GM13976 (cell line): ENCODE measurements at regions not wholly inside any gene's neighbourhood (a gene's known extent, or its start where the extent isn't known, plus 50 kb on each side); places are given as distances from the start of the nearest gene placed in this dataset.

Source experiments
- DNase-seq: peaks from one replicate; pipeline ENCODE4 v3.0.0; 2012; ENCODE audit warnings: low spot score
- in situ Hi-C: fragments of 300-500 bp; cut with MboI; formaldehyde crosslinking; loops from one replicate; pipeline ENCODE4 v1.12.0; 2022; ENCODE audit warnings: low sequenced_read_pairs, mixed read lengths, inconsistent platforms; ENCODE audit not compliant: unreplicated experiment
- TF ChIP-seq, protein P1 (sequence below): IDR thresholded peaks from 2 replicates; pipeline ENCODE4 v1.5.1; 2012; ENCODE audit warnings: borderline replicate concordance, mild to moderate bottlenecking; ENCODE audit not compliant: insufficient read depth; ENCODE audit errors: extremely low read depth, missing control alignments, control extremely low read depth

DNA sequence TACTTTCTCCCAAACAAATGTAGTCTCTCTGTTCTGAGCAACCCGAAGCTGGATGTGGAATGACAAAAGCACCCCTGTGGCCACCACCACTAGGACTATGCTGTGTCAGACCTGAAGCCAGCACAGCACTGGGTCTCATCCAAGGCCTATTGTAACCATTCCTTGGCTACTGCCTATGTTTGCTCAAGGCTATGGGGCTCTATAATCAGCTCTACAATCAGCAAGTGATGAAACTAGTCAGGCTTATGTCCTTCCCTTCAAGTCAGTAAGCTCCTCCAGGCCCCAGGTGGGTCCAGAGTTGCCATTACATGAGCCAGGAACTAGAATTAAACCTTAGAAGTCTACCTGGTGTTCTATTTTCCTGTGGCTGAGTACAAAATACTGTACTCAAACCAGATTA is 370.2 kb downstream of the TBX15 start:
- in situ Hi-C loops = no loop called here
- TF ChIP-seq, protein P1, sequence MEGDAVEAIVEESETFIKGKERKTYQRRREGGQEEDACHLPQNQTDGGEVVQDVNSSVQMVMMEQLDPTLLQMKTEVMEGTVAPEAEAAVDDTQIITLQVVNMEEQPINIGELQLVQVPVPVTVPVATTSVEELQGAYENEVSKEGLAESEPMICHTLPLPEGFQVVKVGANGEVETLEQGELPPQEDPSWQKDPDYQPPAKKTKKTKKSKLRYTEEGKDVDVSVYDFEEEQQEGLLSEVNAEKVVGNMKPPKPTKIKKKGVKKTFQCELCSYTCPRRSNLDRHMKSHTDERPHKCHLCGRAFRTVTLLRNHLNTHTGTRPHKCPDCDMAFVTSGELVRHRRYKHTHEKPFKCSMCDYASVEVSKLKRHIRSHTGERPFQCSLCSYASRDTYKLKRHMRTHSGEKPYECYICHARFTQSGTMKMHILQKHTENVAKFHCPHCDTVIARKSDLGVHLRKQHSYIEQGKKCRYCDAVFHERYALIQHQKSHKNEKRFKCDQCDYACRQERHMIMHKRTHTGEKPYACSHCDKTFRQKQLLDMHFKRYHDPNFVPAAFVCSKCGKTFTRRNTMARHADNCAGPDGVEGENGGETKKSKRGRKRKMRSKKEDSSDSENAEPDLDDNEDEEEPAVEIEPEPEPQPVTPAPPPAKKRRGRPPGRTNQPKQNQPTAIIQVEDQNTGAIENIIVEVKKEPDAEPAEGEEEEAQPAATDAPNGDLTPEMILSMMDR = no peak
- no peak for DNase-seq

DNA sequence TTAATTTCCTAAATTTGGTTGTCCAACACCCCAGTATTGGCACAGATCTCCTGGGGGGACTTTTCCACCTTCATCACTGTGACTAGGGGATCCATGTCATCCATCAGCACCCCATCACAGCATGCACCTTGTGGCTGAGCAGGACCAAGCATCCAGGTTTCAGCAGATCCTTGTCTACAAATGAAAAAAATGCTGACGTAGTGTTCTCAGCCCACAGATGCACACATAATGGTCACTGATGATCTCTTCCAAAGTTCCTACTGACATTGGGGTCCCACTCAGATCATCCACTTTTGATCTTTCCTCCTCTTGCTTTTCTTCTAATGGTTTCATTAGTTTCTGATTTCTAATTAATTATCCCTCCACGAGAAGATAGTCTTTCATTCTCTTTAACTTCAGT is 373.1 kb downstream of the TBX15 start:
- TF ChIP-seq, protein P1 = no peak
- no peak for DNase-seq
- in situ Hi-C loops = no loop called here

DNA sequence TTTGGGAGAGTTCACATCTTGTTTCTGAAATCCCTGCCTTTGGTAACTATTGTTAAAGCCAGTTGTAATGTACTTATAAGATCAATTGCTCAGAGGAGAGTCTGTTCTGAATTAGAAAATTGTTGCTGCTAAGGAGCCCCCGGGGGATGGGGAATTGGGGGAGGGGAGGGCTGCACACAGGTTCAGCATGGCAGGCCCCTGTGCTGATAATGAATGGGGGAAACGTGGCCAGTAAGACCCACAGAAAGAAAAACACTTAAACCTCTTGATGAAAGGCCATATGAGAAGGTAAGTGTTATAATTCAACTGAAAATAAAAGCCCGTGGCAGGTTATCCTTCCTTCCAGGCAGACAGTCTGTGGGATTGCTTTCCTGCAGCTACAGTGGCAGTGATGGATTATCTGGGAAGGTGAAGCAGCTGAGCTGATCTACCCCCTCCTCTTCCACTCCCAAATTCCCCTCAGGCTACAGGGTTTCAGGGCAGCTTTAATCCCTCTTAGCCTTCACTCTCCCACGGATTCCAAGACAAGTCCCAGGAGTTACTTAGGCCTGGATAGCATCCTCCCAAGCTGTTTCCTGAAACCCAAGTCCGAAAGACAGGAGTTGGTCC is 398.8 kb downstream of the TBX15 start:
- in situ Hi-C loops = no loop called here

DNA sequence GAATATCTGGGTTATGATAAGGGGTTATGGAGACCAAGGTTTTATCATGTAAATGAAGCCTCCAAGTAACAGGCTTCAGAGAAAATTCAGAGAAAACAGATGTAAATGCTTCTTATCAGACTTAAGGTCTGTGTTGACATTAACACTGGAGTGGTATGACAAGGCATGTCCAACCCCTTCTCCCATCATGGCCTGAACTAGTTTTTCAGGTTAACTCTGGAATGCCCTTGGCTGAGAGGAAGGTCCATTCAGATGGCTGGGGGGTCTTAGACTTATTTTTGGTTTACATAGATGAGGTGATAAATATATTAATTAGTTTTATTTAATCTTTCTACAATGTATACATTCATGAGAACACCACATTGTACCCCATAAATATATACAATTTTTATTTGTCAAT is 399.6 kb downstream of the TBX15 start:
- in situ Hi-C loops = no loop called here
- DNase-seq = no peak
- TF ChIP-seq, protein P1 = no peak

More for the DNA sequence above, 398.8 kb downstream of the TBX15 start:
- TF ChIP-seq, protein P1 = no peak
- DNase-seq = no peak

DNA sequence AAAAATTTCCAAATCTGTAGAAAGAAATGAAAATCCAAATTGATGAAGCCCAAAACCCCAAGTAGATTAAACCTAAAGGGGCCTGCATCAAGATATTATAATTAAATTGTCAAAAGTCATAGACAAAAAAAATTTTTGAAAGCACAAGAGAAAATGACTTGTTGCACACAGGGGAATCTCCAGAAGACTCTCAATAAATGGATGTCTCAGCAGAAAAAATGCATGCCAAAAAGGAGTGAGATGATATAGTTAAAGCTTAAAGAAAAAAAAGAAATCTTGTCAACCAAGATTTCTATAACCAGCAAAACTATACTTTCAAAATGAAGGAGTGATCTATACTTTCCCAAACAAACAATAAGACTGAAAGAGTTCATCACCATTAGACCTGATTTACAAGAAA is 393.2 kb upstream of the SPAG17 start:
- in situ Hi-C loops = no loop called here
- TF ChIP-seq, protein P1 = no peak
- no peak for DNase-seq

DNA sequence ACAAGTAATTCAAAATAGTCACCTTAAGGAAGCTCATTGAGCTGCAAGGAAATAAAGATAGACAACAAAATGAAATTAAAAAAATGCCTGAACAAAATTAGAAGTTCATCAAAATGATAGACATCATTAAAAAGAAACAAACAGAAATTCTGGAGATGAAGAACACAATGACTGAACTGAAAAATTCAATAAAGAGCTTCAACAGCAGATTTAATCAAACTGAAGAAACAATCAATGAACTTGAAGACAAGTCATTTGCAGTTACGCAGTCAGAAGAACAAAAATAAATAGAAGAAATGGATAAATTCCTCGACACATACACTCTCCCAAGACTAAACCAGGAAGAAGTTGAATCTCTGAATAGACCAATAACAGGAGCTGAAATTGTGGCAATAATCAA is 390.0 kb upstream of the SPAG17 start:
- TF ChIP-seq, protein P1 = no peak
- no peak for DNase-seq
- in situ Hi-C loops = no loop called here
